HCT116 (cell line): ENCODE measurements at regions not wholly inside any gene's neighbourhood (a gene's known extent, or its start where the extent isn't known, plus 50 kb on each side); places are given as distances from the start of the nearest gene placed in this dataset.

Experiments used
- ATAC-seq: fragments of 200-7000 bp; cut with Tn5 transposase; 2 replicates; pipeline ENCODE4 v1.9.1; 2020; ENCODE audit warnings: mild to moderate bottlenecking, moderate library complexity
- BruUV-seq: library from RNA; stranded (reverse); fragments of 400-500 nt; replicated peaks from 2 replicates; lab custom pipeline; 2021; lab: Mats Ljungman, UMichigan
- CTCF ChIA-PET: fragments of 300-600 bp; sonication (Branson Sonifier 250); formaldehyde crosslinking; loops from one replicate; lab custom pipeline; 2021; ENCODE audit warnings: antibody characterized with exemption; lab: Charles Lee
- POLR2A ChIA-PET: fragments of 300-600, 350-600 bp; sonication (Branson Sonifier 250); formaldehyde crosslinking; loops from one replicate; lab custom pipeline; 2021; ENCODE audit warnings: antibody characterized with exemption; lab: Charles Lee
- RAD21 ChIA-PET, 2 experiments: fragments of 300-600 bp; sonication (Branson Sonifier 250); formaldehyde crosslinking; loops; one replicate each; lab custom pipeline; 2023; ENCODE audit warnings: low total read pairs in 2 of 2; ENCODE audit not compliant: uncharacterized antibody in 2 of 2, unreplicated experiment in 2 of 2, low non-redundant PET in 1 of 2; lab: Charles Lee
- DNase-seq: peaks from one replicate; pipeline ENCODE4 v3.0.0-alpha.2; 2010; ENCODE audit warnings: low read depth, low spot score
- H2AFZ ChIP-seq: fragments of 200-600 bp; shearing (Covaris generic), sonication (generic); 2 replicates; pipeline ENCODE4 v1.6.1; 2017; ENCODE audit warnings: low read depth, mixed run types, mixed read lengths, antibody characterized with exemption, low read length; ENCODE audit not compliant: poor library complexity, severe bottlenecking
- H3K27ac ChIP-seq: 2 replicates; pipeline ENCODE4 v1.5.1; 2012; ENCODE audit warnings: low read depth, low read length
- H3K27me3 ChIP-seq: fragments of 200-600 bp; sonication (generic); 2 replicates; pipeline ENCODE4 v1.6.1; 2016; ENCODE audit warnings: mixed run types, low read length, mixed read lengths; ENCODE audit not compliant: insufficient read depth
- H3K36me3 ChIP-seq, 2 experiments: fragments of 200-500 bp in 1 of 2; fragments of 200-600 bp in 1 of 2; sonication (Bioruptor generic) in 1 of 2; sonication (generic) in 1 of 2; 2 replicates each; pipeline versions ENCODE4 v1.5.1 to v1.6.1; 2014 to 2016; ENCODE audit warnings: low read length in 2 of 2, inconsistent platforms in 1 of 2, mixed read lengths in 1 of 2, mixed run types in 1 of 2; ENCODE audit not compliant: insufficient read depth in 2 of 2, control insufficient read depth in 1 of 2
- H3K4me1 ChIP-seq, 2 experiments: fragments of 200-600 bp in 1 of 2; sonication (generic) in 1 of 2; 2 replicates each; pipeline versions ENCODE4 v1.5.1 to v1.6.1; 2012 to 2017; ENCODE audit warnings: low read length in 2 of 2, inconsistent platforms in 1 of 2, mild to moderate bottlenecking in 1 of 2, mixed read lengths in 1 of 2, mixed run types in 1 of 2, moderate library complexity in 1 of 2; ENCODE audit not compliant: insufficient read depth in 2 of 2, control insufficient read depth in 1 of 2
- H3K4me2 ChIP-seq: fragments of 200-600 bp; sonication (generic); 2 replicates; pipeline ENCODE4 v1.6.1; 2017; ENCODE audit warnings: mixed run types, low read length, mixed read lengths
- H3K4me3 ChIP-seq, 2 experiments: fragments of 200-600 bp in 1 of 2; sonication (generic) in 1 of 2; replicated peaks in 1 of 2; 2 replicates each; pipeline ENCODE4 v1.5.1; 2011 to 2016; ENCODE audit warnings: low read length in 2 of 2, control low read depth in 1 of 2, low read depth in 1 of 2, mild to moderate bottlenecking in 1 of 2, mixed read lengths in 1 of 2, mixed run types in 1 of 2
- H3K79me2 ChIP-seq: fragments of 200-600 bp; sonication (generic); 2 replicates; pipeline ENCODE4 v1.6.1; 2017; ENCODE audit warnings: mild to moderate bottlenecking, mixed run types, low read length, moderate library complexity, mixed read lengths; ENCODE audit not compliant: insufficient read depth
- H3K9ac ChIP-seq: fragments of 200-600 bp; sonication (generic); 2 replicates; pipeline ENCODE4 v1.6.1; 2016; ENCODE audit warnings: low read length, mixed read lengths
- H3K9me2 ChIP-seq: fragments of 200-600 bp; sonication (generic), shearing (Covaris generic); 2 replicates; pipeline ENCODE4 v1.6.1; 2017; ENCODE audit warnings: mixed run types, mild to moderate bottlenecking, moderate library complexity; ENCODE audit not compliant: insufficient read depth
- H3K9me3 ChIP-seq, 2 experiments: fragments of 200-500 bp in 1 of 2; fragments of 200-600 bp in 1 of 2; sonication (Bioruptor generic) in 1 of 2; sonication (generic) in 1 of 2; 2 replicates each; pipeline ENCODE4 v1.6.1; 2014 to 2017; ENCODE audit warnings: low read length in 2 of 2, mixed read lengths in 2 of 2, inconsistent platforms in 1 of 2, low read depth in 1 of 2, mild to moderate bottlenecking in 1 of 2, mixed run types in 1 of 2, moderate library complexity in 1 of 2; ENCODE audit not compliant: control insufficient read depth in 1 of 2, insufficient read depth in 1 of 2
- H4K20me1 ChIP-seq: fragments of 200-600 bp; sonication (generic), shearing (Covaris generic); 2 replicates; pipeline ENCODE4 v1.6.1; 2017; ENCODE audit warnings: mixed run types, mild to moderate bottlenecking, moderate library complexity; ENCODE audit not compliant: insufficient read depth
- ATF3 ChIP-seq: IDR thresholded peaks from 2 replicates; pipeline ENCODE4 v1.6.1; 2012
- CEBPB ChIP-seq: IDR thresholded peaks from 2 replicates; pipeline ENCODE4 v1.6.1; 2012; ENCODE audit warnings: low read depth
- CTCF ChIP-seq, 3 experiments: fragments of 200-600 bp in 1 of 3; sonication (generic) in 1 of 3; IDR thresholded peaks in 2 of 3; conservative IDR thresholded peaks in 1 of 3; 2 replicates each; pipeline ENCODE4 v1.5.1; 2012 to 2017; ENCODE audit warnings: low read depth in 2 of 3, low read length in 2 of 3, antibody characterized with exemption in 1 of 3, borderline replicate concordance in 1 of 3, control low read depth in 1 of 3, mild to moderate bottlenecking in 1 of 3, mixed read lengths in 1 of 3, mixed run types in 1 of 3, moderate library complexity in 1 of 3; ENCODE audit not compliant: insufficient read depth in 1 of 3
- EGR1 ChIP-seq: IDR thresholded peaks from 2 replicates; pipeline ENCODE4 v1.6.1; 2012; ENCODE audit warnings: low read depth
- EZH2 ChIP-seq: fragments of 200-600 bp; sonication (generic); IDR thresholded peaks from 2 replicates; pipeline ENCODE4 v1.6.1; 2017; ENCODE audit warnings: antibody characterized with exemption, mixed run types
- EZH2phosphoT487 ChIP-seq: fragments of 200-600 bp; IDR thresholded peaks from 2 replicates; pipeline ENCODE4 v1.6.1; 2018; ENCODE audit warnings: antibody characterized with exemption, borderline replicate concordance
- MAX ChIP-seq: IDR thresholded peaks from 2 replicates; pipeline ENCODE4 v1.6.1; 2012
- POLR2A ChIP-seq: IDR thresholded peaks from 2 replicates; pipeline ENCODE4 v1.7.0; 2011; ENCODE audit warnings: borderline replicate concordance; ENCODE audit not compliant: insufficient read depth, insufficient read length; ENCODE audit errors: extremely low read depth
- POLR2AphosphoS5 ChIP-seq: IDR thresholded peaks from 2 replicates; pipeline ENCODE4 v1.6.1; 2011; ENCODE audit warnings: mild to moderate bottlenecking, low read depth, low read length, moderate library complexity
- REST ChIP-seq: IDR thresholded peaks from 2 replicates; pipeline ENCODE4 v1.6.1; 2012; ENCODE audit warnings: low read depth
- SP1 ChIP-seq: IDR thresholded peaks from 2 replicates; pipeline ENCODE4 v1.6.1; 2012; ENCODE audit warnings: low read depth
- SRF ChIP-seq: IDR thresholded peaks from 2 replicates; pipeline ENCODE4 v1.6.1; 2012; ENCODE audit warnings: low read depth
- YY1 ChIP-seq: IDR thresholded peaks from 2 replicates; pipeline ENCODE4 v1.6.1; 2011; ENCODE audit warnings: low read length, low read depth, moderate library complexity, mild to moderate bottlenecking; ENCODE audit not compliant: insufficient replicate concordance; ENCODE audit errors: extremely low read depth
- ZFX ChIP-seq: fragments of 450-650 bp; IDR thresholded peaks from 2 replicates; pipeline ENCODE4 v1.6.1; 2017
- ZNF274 ChIP-seq: fragments of 200-500 bp; sonication (Bioruptor generic); IDR thresholded peaks from 2 replicates; pipeline ENCODE4 v1.6.1; 2014; ENCODE audit warnings: mild to moderate bottlenecking, low read depth, low read length, inconsistent platforms
- intact Hi-C: fragments of 100-400 bp; cut with micrococcal nuclease; formaldehyde crosslinking; loops from 2 replicates; pipeline ENCODE4 v1.10.0; 2022

GRCh38 chr2:216320852-216321251 lies 51.4 kb downstream of the MARCHF4 start:
- TF ChIP-seq CEBPB = no peak
- no peak for TF ChIP-seq SRF
- no peak for TF ChIP-seq SP1
- no peak for TF ChIP-seq MAX
- TF ChIP-seq ZFX = no peak
- TF ChIP-seq EZH2 = no peak
- no peak for TF ChIP-seq POLR2A
- no peak for TF ChIP-seq ZNF274
- TF ChIP-seq ATF3 = no peak
- no peak for TF ChIP-seq POLR2AphosphoS5
- TF ChIP-seq EZH2phosphoT487 = no peak
- intact Hi-C loops = no loop called here
- DNase-seq (no peak), ATAC-seq (no peak)
- ChIA-PET CTCF (no interaction called here), RAD21 (no interaction called here), POLR2A (no interaction called here)
- no peak overlapping the region for H3K4me3 ChIP-seq
- no peak overlapping the region for H3K9ac ChIP-seq
- no TSS peak for BruUV-seq
- no peaks in the 10 kb centered on the region for H3K79me2 ChIP-seq
- H3K36me3 ChIP-seq = no peaks in the 10 kb centered on the region
- peaks cover 7 to 14% of the 10 kb centered on the region in 2 experiments for H3K4me1 ChIP-seq
- no peak overlapping the region for H3K27ac ChIP-seq
- H3K27me3 ChIP-seq = peaks cover 3% of the 10 kb centered on the region; the same call in 1 of the 2 replicates
- no peaks in the 10 kb centered on the region for H3K9me2 ChIP-seq
- H2AFZ ChIP-seq = no peak overlapping the region
- no peaks in the 10 kb centered on the region for H3K9me3 ChIP-seq
- H3K4me2 ChIP-seq = no peak overlapping the region
- no peaks in the 10 kb centered on the region for H4K20me1 ChIP-seq

- BruUV-seq = no TSS peak
- CTCF ChIA-PET = no interaction called here
- TF ChIP-seq EGR1 = no peak
- TF ChIP-seq REST = no peak
- no peak for TF ChIP-seq POLR2AphosphoS5
- TF ChIP-seq CEBPB = no peak
- TF ChIP-seq YY1 = no peak
- no peak for TF ChIP-seq CTCF (IDR thresholded peaks at IDR 0.05 in 2 of 3, conservative IDR thresholded peaks at IDR 0.05 in 1 of 3; ENCODE audit: borderline replicate concordance in 1 of 3, insufficient read depth in 1 of 3, low read depth in 2 of 3, low read length in 2 of 3)
- TF ChIP-seq SRF = no peak
- no peak for TF ChIP-seq ZFX
- Histone ChIP-seq H3K79me2 (no peaks in the 10 kb centered on the region), H3K27ac (no peak overlapping the region), H3K4me3 (no peak overlapping the region), H3K9ac (no peak overlapping the region), H3K9me3 (no peaks in the 10 kb centered on the region), H3K27me3 (peaks cover 3% of the 10 kb centered on the region; the same call in 1 of the 2 replicates), H3K4me1 (peaks cover 13 to 22% of the 10 kb centered on the region in 2 experiments), H4K20me1 (no peaks in the 10 kb centered on the region), H2AFZ (no peak overlapping the region), H3K36me3 (no peaks in the 10 kb centered on the region), H3K9me2 (no peaks in the 10 kb centered on the region), H3K4me2 (no peak overlapping the region)
- ATAC-seq (no peak), DNase-seq (no peak)
- POLR2A ChIA-PET = no interaction called here
- intact Hi-C loops = no loop called here
- RAD21 ChIA-PET = no interaction called here
These were observed 52.5 kb downstream of the MARCHF4 start for GRCh38 chr2:216319771-216320170.
